Dedifferentiated amniotic fluid mesenchymal stem cell (primary cell): ENCODE measurements at regions not wholly inside any gene's neighbourhood (a gene's known extent, or its start where the extent isn't known, plus 50 kb on each side); places are given as distances from the start of the nearest gene placed in this dataset.
"Not testable (repeated sequence)": the region's sequence is repeated elsewhere in the genome, so short reads cannot be mapped to it uniquely, and the experiment has no call there.

ENCODE experiments used
- DNase-seq: peaks from one replicate; pipeline ENCODE4 v3.0.0-alpha.2; 2016; ENCODE audit errors: extremely low spot score

DNA sequence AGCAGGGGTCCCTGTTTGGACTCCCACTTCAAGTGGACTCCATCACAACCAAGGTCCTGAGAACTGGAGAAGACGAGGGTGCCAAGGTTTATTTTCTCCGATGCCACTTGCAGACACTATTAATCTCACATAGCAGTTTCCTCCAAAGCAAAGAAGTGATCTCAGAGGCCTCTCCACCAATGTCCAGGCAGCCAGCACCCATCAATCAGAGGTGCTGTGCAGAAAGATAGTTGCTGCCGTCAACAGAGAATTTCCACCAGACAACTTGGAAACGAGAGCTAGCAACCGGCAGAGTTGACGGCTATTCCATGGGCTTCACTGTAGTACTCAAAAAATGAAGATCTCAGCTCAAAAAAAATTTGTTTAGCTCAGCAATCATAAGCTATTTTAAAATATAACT is 438.6 kb upstream of the PFKP start:
- no peak for DNase-seq

DNA sequence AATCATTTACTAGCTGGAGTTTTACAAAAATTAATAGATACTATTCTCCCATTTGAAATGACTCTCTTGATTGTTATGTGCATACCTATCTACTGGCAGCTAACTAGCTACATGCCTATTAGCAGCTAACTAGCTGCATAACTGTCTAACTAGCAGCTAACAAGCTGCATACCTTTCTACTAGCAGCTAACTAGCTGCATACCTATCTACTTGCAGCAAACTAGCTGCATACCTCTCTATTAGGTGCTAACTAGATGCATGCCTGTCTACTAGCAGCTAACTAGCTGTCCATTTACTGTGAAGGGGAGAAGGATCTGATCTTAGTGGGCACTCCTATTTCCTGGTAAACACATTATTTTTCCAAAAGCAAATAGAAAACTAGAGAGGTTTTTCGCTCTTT is 439.4 kb upstream of the PFKP start:
- no peak for DNase-seq

DNA sequence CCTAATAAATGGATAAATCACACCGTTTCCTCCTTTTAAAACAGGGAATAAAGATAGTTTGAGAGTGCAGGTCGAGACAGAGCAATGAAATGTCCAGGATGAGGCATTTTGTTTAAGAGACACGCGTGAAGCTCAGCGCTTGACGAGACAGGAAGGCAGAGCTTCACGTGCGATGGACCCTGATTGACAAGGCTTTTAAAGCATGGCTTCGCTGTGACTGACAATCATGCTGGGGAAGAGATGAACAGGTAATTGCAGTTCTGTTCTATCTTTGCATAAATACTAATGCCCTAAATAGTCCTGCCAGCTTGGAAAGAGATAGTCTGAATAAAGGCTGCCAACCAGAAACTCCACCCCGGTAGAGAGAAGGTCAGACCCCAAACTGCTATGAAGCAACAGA is 442.3 kb upstream of the PFKP start:
- DNase-seq = no peak

DNA sequence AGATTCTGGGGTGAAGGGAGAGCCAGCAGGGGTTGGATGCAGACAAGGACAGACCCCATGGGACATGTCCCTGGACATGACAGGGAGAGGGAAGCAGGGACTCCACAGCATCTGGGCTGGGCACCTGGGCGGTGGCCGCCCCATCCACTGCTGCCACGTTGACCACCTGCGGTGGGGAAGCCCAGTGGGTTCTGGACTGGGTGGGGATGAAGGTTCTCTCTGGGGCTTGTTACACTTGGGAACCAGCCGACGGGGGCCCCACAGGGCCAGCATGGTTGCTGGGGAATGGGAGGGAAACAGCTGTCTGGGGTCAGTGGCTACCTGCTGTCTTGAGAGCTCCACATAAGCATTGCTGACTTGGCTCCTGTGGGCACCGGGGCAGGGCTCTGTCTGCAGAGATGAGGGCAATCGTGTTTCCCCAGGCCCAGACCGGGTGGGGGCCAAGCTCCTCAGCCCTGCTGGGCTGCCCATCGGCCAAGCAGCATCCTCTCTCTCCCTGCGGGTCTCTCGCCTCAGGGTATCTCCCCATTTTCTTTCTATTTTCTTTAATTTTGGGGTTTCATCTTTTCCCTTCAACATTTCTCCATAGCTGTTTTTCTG is 443.6 kb upstream of the PFKP start:
- no peak for DNase-seq

DNA sequence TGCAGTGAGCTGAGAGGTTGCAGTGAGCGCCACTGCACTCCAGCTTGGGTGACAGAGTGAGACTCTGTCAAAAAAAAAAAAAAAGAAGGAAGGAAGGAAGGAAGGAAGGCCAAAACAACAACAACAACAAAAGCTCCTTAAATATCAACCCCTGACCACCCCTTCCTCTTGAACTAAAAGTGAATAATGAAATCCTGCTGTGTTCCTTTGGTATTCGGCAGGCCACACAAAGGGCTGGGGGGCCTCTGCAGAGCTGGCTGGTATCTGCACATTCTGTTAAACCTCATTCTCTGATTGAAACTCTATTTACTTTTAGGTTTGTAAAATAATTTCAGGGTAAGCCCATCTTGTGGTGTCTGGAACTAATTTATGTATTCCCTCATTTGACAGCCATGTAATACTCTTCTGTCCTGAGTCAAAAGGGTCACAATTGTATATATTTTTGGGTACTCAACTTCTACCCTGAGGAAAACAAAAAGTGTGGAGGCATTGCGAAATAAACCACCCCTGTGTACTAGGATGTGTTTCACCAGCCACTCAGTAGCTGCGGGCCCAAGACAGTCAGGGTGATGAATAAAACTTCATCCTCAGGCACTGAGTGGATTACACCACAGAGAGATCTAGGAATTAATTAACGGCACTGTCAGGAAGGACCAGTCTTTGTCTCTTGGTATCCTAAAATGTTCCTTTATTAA is 446.4 kb upstream of the PFKP start:
- no peak for DNase-seq

DNA sequence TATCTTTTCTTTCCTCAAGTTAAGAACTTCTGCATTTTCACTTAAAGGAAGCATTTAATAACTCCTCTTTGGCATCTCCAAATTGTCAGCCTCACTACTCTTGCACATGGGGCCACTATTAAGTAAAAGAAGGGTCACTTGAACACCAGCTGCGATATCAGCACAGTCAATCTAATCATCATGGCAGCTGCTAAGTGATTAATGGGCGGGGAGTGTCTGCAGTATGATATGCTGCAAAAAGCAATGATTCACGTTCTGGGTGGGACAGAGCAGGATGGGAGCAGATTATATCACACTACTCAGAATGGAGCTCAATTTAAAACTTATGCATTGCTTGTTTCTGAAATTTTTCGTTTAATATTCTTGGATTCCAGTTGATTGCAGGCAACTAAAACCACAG is 447.4 kb upstream of the PFKP start:
- no peak for DNase-seq

DNA sequence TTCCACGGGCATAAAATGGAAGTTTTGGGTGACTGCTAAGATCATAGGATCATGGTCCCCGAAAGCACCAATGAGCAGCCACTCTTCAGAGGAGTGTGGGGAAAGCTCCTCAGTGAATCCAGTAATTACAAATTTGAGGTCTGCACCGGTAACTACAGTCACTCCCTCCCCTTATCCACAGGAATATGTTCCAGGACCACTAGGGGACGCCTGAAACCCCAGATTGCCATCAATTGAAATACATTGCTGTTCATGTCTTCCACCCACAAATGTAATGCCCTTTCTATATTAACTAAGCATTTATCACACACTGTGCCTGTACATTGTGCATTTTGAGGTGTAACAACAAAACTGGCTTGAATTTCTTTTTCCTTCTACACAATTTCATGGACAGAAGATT is 447.9 kb upstream of the PFKP start:
- DNase-seq = no peak

DNA sequence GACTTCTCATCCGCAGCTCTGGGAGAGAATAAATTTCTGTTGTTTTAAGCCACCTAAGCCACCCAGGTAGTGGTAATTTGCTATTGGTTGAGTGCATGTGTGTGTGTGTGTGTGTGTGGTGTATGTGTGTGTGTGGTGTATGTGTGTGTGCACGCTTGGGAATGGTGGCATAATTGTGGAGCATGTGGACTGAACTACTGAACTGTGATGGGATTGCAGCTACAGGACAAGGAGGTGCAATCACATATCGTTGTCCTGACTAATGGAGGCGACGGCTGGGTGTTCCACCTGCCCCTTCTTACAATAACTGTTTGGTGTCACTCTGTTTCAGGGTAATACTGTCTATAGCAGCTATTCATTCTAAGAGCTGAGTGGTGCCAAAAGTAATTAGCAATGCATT is 448.7 kb upstream of the PFKP start:
- no peak for DNase-seq

DNA sequence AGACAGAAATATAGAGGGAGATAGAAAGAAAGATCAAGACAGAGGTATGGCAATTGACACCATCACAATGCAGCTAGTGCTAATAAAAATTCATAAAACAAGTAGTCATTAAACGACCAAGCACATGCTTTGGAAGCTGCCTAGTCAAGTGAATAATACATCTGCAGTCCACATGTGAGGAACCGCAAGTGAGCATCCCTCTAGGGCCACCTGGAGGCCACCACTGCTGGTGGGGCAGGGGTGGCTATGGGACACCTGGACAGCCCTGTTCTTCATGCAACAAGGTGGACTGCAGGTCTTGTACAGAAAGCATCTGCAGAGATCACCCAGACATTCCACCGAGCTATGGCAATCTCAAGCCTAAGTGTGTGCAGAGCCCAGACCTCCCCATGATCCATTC is 451.1 kb upstream of the PFKP start:
- no peak for DNase-seq

DNA sequence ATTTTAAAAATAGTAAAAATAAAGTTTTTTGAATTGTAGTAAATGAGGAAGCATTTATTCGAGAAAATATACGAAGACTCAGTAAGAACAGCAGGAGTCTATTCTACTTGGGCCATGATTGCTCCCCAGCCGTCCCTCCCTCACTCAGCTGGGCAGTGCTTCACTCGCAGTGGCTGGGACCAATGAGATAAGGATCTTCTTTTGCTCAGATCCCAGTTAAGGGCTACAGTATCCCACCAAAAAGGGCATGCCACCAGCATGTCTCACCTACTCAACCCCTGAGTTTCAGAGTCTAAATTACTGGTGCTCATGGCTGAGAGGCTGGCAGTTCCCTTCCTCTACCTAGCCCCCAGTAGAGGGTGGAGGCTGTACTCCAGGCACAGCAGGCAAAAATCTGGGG is 455.7 kb upstream of the PFKP start:
- DNase-seq = no peak

DNA sequence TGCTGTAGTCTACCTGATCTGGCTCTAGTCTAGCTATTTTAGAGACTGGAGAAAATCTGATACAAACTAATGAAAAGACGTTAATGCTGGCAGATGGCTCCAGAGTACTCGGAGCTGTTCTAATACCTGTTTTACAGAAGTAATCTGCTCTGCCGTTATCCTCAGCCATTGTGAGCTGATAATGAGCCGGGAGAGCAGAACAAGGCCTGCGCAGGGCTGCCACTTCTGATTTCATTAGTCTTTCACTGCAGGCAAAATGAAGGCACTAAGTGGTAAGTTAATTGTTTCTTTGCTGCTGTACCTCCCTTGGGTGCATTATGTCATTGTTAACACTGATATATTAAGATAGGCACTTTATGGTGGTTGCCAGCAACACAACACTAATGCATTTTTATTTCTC is 456.4 kb upstream of the PFKP start:
- DNase-seq = no peak

DNA sequence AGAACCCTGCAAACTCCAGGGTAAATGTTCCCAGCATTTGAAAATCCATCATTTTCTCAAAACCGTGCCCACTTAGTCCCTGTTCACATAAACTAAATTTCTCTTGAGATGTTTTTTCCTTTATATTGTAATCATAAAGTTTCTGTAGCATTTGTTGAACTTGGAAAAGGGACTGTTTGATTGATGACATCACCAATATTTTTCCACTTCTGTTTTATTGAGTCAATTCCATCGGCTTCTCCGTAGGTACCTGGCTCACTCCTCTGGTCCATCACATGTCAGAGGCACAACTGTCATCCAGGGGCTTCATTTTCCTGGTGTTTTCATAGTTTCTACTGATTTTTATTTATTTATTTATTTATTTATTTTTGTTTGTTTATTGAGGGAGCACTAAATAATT is 462.5 kb upstream of the PFKP start:
- no peak for DNase-seq

DNA sequence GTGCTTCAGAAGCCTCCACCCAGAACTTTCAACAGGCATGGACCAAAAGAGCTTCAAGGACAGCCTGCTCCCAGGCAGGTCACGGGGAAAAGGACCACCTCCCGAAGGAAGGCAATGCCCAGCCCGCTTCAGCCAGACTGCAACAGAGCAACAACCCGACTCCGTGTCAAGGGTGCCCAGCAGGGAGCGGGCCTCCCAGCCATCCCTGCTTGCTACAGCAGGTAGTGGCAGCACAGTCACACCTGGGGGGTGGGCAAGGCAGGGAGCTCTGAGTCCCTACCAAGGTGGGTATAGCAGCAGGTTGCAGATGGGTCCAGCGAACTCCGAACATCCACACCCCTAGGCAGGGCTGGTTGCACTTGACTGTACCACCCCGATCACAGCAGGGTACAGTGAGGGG is 467.8 kb upstream of the PFKP start:
- no peak for DNase-seq

DNA sequence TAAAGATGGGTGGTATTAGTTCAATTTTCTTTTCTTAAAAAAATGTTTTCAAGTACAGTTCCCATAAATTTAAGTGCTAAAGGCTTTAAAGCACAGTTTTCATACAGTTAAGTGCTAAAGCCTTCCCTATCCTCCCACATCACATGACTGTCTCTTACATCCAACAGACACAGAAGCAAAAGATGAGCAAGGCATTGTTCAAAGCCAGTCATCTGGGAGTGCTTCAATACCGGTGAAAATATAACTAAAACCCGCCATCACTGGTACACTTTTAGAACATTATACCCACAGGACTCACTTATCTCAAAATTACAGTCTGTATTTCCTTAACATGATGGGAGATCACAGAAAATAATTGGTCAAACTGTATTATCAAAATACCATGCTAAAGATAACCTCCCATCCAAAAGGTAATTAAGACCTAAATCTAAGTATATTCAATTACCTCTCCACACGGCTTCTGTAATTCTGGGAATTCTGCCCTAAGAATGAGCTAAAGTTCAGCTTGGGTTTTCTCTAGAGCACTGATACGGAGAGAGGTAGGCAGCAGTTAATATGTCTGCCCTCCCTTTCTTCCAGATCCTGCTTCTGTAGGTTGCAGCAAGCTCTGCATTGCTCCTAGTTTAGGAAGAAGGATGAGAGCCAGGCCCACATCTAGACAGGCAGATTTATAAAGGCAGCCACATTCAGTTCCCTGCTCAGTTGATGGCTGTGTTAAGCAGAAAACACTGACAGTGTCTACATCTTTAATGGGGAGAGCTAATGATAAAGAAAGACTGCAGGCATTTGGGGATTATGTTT is 474.8 kb upstream of the PFKP start:
- DNase-seq = no peak

DNA sequence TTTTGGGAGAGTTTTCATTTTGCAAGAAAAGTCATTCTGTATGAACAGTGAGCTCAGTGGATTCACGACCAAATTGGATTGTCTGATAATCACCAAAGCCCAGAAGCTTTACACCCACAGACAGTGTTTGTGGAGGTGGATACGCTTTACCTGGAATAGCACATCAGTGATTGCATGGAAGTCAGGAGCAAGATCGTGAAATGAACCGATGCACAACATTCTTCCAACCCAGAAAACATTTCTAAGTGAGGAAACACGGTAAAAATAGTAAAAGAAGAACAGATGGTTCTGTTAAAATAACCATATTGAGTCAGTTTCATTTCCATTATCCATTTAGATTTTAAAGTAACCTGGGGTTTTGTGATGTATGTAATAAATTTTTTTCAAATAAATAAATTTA is 478.2 kb upstream of the PFKP start:
- DNase-seq = no peak

DNA sequence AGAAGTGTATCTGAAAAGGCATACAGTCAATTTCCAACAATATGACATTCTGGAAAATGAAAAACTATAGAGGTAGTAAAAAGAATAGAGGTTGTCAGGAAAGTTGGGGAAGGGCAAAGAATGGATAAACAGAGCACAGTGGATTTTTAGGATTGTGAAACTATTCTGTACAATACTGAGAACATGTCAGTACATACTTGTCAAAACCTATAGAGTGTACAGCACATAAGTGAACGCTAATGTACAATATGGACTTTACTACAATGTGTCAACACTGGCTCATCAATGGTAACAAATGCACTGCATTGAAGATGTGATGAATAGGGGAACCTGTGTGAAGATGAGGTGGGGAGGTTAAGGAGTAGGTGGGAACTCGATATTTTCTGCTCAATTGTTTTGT is 483.0 kb upstream of the PFKP start:
- no peak for DNase-seq

DNA sequence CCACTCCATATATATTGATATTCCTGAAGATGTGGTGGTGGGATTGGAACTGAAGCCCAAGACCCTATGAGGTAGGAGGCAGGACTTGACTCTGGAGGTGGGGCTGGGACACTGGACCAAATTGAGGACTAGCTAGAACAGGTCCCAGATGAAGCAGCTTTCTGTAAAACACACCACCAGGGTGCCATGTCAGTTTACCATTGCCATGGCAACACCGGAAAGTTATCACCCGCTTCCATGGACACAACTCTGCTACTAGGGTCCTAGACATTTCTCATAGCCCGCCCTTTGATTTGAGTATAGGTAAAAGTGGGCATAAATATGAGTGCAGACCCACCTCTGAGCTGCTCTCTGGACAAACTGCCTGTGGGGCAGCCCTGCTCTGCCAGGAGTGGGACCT is 490.5 kb upstream of the PFKP start:
- no peak for DNase-seq

DNA sequence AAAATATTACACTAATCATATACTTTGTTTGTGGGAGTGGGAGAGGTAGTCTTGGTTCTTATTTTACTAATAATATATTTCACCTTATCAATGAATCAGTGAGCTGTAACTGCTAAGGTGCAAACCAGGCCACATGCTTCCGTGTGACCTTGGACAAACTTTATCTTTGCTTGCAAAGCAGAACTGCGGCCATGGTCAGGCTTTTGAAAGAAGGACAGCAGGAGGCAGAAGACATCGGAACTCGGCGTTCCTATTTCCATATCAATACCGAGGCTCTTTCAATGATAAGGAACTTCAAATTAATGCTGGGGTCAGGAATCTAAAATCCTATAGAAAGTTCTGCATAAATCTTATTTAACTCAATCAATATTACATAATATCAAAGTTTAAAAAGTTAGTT is 491.9 kb upstream of the PFKP start:
- no peak for DNase-seq

DNA sequence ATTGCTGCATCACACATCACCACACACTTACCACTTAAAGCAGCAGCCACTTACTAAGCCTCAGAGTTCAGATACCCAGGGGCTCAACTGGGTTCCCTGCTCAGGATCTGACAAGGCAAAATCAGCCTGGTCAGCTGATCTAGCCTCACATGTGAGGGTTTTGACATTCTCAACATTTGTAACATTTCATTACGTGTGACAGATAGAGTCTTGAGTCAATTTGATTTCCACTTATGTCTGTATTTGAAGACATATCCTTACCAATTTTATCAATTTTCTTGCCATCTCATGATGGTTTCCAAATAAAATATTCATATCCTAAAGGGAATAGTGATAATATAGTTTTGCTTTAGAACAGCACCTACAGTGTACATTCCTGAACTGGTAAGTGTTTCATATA is 494.7 kb upstream of the PFKP start:
- DNase-seq = no peak

DNA sequence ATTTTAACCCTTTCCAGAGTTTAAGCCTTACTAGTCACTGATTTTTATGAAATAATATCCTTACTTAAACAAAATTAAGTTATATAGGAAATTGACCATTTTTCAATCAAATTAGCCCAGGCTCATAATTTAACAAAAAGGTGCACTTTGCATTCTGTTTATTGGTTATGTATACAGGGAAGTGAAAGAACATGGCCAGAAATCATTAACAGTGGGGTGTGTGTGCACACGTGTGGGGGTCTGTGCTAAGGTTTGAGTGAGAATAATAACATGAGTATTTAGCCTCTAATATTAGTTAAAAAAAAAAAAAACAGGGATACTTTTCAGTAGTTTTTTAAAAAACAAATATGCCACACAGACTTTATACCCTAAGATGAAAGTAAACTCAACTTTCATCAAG is 510.5 kb upstream of the PFKP start:
- DNase-seq = no peak

DNA sequence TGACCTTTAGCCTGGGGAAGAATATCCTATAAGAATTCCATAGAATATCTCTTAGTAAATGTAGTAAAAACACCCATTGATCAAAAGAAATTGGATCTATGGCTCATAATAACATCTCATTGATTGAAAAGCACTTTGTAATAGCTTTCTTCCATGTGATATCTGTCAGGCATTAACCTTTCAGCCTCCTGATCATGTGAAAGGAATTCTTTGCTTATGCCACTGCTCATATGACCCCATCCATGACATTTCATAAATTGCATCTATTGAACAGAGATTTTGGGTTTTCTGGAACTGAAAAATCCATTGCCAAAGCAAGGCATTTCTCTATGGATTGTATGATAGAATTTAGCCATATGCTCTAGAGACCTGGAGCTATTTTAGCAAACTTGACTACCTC is 519.3 kb upstream of the PFKP start:
- DNase-seq = no peak

DNA sequence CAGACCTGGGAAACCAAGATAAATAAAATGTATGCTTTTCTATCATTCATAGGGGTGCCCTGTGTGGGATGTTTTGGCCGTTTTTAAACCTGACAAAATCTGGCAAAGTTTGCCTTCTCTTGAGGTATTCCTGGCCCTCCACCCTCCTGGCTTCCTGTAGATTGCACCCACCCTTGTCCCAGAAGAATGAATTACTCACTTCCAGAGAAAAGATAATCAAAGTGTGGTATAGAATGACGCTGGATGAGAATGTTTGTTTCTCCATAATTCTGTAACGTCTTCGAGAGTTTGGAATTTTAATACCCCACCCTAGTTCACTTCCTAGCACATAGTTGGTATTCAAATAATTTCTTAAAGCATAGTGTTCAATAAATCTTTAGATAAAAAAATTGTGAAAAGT is 519.7 kb upstream of the PFKP start:
- DNase-seq = no peak

DNA sequence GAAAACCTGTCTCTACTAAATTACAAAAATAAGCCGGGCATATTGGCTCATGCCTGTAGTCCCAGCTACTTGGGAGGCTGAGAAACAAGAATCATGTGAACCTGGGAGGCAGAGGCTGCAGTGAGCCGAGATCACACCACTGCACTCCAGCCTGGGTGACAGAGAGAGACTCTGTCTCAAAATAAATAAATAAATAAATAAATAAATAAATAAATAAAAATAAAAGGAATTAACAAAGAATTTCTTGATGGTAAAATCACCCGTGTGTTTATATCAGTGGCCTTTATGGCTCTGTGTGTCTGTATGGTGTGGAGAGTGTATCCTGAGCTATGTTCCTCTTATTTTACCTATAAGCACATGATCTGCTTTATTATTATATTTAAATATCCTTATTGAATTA is 520.5 kb upstream of the PFKP start:
- DNase-seq = not testable (repeated sequence)
